ENCODE measurements at regions not wholly inside any gene's neighbourhood (a gene's known extent, or its start where the extent isn't known, plus 50 kb on each side); places are given as distances from the start of the nearest gene placed in this dataset.

DNA sequence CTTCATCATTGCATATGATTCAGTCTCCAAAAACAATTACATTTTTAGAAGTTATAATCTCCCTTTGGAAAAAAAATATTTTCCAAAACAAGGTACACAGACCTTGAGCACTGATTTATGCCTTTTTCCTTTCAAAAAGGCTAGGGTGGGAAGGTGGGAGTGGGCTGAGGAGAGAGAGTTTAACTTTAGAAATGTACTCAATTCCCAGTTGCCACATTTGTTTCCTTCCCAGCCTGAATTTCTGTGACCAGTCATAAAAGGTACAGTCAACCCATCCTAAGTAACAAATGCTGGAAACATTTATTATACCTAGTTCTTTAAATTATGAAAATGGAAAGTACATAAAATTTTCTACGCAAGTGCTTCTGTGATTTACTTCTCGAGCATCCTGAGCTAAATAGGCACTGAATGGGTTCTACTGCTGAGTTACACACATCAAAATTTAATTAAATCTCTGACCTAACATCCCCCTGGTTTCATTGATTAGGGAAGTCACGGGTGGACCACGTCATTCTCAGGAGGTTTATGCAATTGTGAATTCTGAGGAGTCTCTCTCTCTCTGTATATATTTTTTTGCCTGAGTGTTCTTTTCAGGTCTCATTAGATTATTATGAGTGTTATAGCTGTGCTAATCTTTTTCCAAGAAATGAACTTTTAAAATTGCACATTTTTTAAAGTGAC, 371.8 kb downstream of the BTG1 start:
- peak overlapping the region in 1 of 2 donors; percentile 26 for H3K4me3 ChIP-seq
- no peaks in the 10 kb centered on the region for H3K27me3 ChIP-seq
- no peak overlapping the region for H3K27ac ChIP-seq

GRCh38 chr12:91772411-91772810, 373.2 kb downstream of the BTG1 start:
- Histone ChIP-seq H3K4me1 (peaks cover 5% of the 10 kb centered on the region), H3K4me3 (no peak overlapping the region), H3K27me3 (no peaks in the 10 kb centered on the region), H3K36me3 (no peaks in the 10 kb centered on the region), H3K27ac (no peak overlapping the region), H3K9me3 (no peaks in the 10 kb centered on the region)
- TF ChIP-seq CTCF (IDR thresholded peaks at IDR 0.05) (no peak), POLR2A (IDR thresholded peaks at IDR 0.05) (no peak), POLR2AphosphoS5 (IDR thresholded peaks at IDR 0.05; ENCODE audit: insufficient read depth in 1 of 2, low read depth in 1 of 2) (no peak)
- intact Hi-C loops (cut with DNase I) = no loop called here
- DNase-seq (ENCODE audit: extremely low spot score in 2 of 2) = no peak

More for the DNA sequence above, 371.8 kb downstream of the BTG1 start:
- intact Hi-C loops (cut with DNase I) = no loop called here
- H3K4me1 ChIP-seq = peaks cover 16% of the 10 kb centered on the region
- H3K36me3 ChIP-seq = no peaks in the 10 kb centered on the region
- DNase-seq (ENCODE audit: extremely low spot score in 2 of 2) = no peak
- TF ChIP-seq POLR2AphosphoS5 (IDR thresholded peaks at IDR 0.05; ENCODE audit: insufficient read depth in 1 of 2, low read depth in 1 of 2) (no peak), POLR2A (IDR thresholded peaks at IDR 0.05) (no peak), CTCF (IDR thresholded peaks at IDR 0.05) (no peak)
- no peaks in the 10 kb centered on the region for H3K9me3 ChIP-seq

GRCh38 chr12:91769736-91770135, 375.9 kb downstream of the BTG1 start:
- intact Hi-C loops (cut with DNase I) = no loop called here
- no peaks in the 10 kb centered on the region for H3K36me3 ChIP-seq
- H3K27me3 ChIP-seq = no peaks in the 10 kb centered on the region
- H3K4me1 ChIP-seq = peaks cover 4% of the 10 kb centered on the region
- H3K4me3 ChIP-seq = no peak overlapping the region
- H3K27ac ChIP-seq = no peak overlapping the region
- no peaks in the 10 kb centered on the region for H3K9me3 ChIP-seq
- TF ChIP-seq POLR2AphosphoS5 (IDR thresholded peaks at IDR 0.05; ENCODE audit: insufficient read depth in 1 of 2, low read depth in 1 of 2) (no peak), POLR2A (IDR thresholded peaks at IDR 0.05) (no peak), CTCF (IDR thresholded peaks at IDR 0.05) (no peak)
- no peak for DNase-seq (ENCODE audit: extremely low spot score in 2 of 2)

GRCh38 chr12:91767237-91767636, 378.4 kb downstream of the BTG1 start:
- H3K27me3 ChIP-seq = no peaks in the 10 kb centered on the region
- no peaks in the 10 kb centered on the region for H3K36me3 ChIP-seq
- TF ChIP-seq CTCF (IDR thresholded peaks at IDR 0.05) (no peak), POLR2A (IDR thresholded peaks at IDR 0.05) (no peak), POLR2AphosphoS5 (IDR thresholded peaks at IDR 0.05; ENCODE audit: insufficient read depth in 1 of 2, low read depth in 1 of 2) (no peak)
- H3K27ac ChIP-seq = no peak overlapping the region
- no peaks in the 10 kb centered on the region for H3K9me3 ChIP-seq
- intact Hi-C loops (cut with DNase I) = no loop called here
- no peak overlapping the region for H3K4me3 ChIP-seq
- DNase-seq (ENCODE audit: extremely low spot score in 2 of 2) = no peak
- peaks cover 7% of the 10 kb centered on the region for H3K4me1 ChIP-seq

DNA sequence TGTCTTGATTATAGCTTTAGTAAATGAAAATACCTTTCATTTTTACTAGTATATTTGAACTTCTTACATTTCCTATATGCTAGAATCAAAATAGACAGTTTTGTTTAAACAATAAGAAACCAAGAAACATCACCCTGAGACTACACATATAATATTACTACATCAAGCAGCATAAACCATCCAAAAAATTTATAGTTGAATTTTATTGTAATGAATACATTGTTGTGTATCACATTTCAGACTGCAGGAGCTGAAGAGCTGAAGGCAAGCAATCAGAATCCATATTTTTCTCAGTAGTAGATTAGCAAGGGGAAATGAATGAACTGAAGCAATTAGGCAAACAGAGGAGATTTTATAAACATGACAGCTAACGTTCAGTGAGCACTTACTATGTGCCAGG, 379.2 kb downstream of the BTG1 start:
- Histone ChIP-seq H3K36me3 (no peaks in the 10 kb centered on the region), H3K27me3 (no peaks in the 10 kb centered on the region), H3K9me3 (no peaks in the 10 kb centered on the region), H3K27ac (no peak overlapping the region), H3K4me3 (no peak overlapping the region), H3K4me1 (peaks cover 7% of the 10 kb centered on the region)
- DNase-seq (ENCODE audit: extremely low spot score in 2 of 2) = no peak
- intact Hi-C loops (cut with DNase I) = no loop called here
- TF ChIP-seq POLR2AphosphoS5 (IDR thresholded peaks at IDR 0.05; ENCODE audit: insufficient read depth in 1 of 2, low read depth in 1 of 2) (no peak), CTCF (IDR thresholded peaks at IDR 0.05) (no peak), POLR2A (IDR thresholded peaks at IDR 0.05) (no peak)
